ENCODE measurements at regions not wholly inside any gene's neighbourhood (a gene's known extent, or its start where the extent isn't known, plus 50 kb on each side); places are given as distances from the start of the nearest gene placed in this dataset.
"Not testable (repeated sequence)": the region's sequence is repeated elsewhere in the genome, so short reads cannot be mapped to it uniquely, and the experiment has no call there.

DNA sequence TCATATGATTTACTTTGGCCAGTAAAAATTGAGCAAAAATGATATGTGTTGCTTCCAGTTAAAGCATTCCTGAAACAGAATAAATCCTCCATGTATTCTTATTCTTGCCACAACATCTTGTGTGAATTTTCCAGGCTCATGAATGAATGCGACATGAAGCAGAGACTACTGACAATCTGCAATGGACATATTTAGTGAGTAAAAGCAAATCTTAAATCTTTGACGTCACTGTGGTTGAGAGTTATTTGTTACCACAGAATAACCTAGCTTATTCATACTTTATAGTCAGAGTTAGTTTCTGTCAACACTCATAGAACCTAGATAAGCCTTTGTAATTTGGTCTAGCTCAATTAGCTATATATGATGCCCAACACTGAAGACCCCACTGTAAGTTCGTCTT is 1443.1 kb downstream of the PCDH9 start:
- TF ChIP-seq, protein P1, sequence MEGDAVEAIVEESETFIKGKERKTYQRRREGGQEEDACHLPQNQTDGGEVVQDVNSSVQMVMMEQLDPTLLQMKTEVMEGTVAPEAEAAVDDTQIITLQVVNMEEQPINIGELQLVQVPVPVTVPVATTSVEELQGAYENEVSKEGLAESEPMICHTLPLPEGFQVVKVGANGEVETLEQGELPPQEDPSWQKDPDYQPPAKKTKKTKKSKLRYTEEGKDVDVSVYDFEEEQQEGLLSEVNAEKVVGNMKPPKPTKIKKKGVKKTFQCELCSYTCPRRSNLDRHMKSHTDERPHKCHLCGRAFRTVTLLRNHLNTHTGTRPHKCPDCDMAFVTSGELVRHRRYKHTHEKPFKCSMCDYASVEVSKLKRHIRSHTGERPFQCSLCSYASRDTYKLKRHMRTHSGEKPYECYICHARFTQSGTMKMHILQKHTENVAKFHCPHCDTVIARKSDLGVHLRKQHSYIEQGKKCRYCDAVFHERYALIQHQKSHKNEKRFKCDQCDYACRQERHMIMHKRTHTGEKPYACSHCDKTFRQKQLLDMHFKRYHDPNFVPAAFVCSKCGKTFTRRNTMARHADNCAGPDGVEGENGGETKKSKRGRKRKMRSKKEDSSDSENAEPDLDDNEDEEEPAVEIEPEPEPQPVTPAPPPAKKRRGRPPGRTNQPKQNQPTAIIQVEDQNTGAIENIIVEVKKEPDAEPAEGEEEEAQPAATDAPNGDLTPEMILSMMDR (conservative IDR thresholded peaks at IDR 0.05; ENCODE audit: control insufficient read depth, insufficient read depth, low read depth, low read length) = no peak
- H3K4me3 ChIP-seq (ENCODE audit: control insufficient read depth, low read depth, low read length) = no peak overlapping the region
- DNase-seq (ENCODE audit: low read depth) = peak; percentile 49

DNA sequence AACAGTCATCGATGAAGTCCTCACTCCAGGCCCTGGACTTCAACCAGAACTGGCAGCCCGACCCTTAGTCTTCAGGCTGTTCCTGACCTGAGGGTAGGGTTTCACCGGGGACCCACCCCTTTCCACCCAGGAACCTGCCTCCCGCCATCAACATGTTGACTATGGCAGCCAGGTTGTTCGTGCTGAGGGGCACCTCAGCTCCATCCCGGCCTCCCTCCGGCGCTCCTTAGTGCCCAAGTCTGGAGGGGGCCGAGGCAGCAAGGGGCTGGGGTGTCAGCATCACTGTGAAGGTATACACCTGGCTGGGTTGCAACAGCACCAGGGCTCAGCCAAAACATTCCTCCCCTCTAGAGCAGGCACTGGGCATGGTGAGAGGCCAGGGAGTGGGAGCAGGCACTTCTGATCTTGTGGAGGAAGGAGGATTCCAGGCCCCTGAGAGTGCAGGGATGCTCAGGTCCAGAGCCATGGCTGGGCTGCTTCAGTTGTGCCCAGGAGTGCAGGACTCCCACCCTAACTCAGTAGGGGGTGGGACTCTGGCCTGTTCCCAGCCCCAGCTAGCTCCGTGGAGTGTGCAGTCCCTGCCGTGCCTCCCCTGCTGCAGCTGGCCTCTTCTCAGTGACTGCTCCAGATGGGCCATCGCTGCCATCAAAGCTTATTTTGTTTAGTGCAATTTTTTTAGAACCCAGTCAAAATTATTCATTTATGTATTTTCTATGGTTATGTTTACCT is 1445.9 kb downstream of the PCDH9 start:
- no peak for DNase-seq (ENCODE audit: low read depth)
- TF ChIP-seq, protein P1 (conservative IDR thresholded peaks at IDR 0.05; ENCODE audit: control insufficient read depth, insufficient read depth, low read depth, low read length) = no peak
- no peak overlapping the region for H3K4me3 ChIP-seq (ENCODE audit: control insufficient read depth, low read depth, low read length)

DNA sequence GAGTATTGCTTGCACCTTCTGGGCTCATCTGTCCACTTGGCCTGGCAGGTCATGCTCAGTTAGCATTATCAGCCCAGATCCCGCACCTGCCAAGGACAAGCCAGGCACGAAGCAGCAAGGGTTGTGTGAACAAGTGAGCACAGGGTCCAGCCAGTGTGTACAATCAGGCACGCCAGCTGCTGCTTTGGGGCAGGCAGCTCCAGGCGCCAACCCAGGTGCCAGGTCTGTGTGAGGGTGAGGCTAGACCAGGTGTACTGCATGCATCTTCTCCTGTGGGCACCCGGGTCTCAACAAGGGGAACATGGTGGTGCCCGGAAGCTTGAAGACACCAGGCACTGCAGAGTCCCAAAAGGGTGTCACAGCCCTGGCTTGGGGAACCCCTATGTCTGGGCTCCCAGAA is 1446.8 kb downstream of the PCDH9 start:
- TF ChIP-seq, protein P1 (conservative IDR thresholded peaks at IDR 0.05; ENCODE audit: control insufficient read depth, insufficient read depth, low read depth, low read length) = no peak
- DNase-seq (ENCODE audit: low read depth) = no peak

DNA sequence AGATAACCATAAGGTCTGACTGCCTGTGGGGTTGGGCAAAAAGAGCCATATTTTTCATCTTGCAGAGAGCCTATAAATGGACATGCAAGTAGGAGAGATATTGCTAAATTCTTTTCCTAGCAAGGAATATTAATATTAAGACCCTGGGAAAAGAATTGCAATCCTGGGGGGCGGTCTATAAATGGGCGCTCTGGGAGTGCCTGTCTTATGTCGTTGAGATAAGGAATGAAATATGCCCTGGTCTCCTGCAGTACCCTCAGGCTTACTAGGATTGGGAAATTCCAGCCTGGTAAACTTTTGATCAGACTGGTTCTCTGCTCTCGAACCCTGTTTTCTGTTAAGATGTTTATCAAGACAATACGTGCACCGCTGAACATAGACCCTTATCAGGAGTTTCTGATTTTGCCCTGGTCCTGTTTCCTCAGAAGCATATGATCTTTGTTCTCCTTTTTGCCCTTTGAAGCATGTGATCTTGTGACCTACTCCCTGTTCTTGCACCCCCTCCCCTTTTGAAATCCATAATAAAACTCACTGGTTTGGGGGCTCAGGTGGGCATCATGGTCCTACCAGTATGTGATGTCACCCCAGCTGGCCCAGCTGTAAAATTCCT is 1458.3 kb downstream of the PCDH9 start:
- not testable (repeated sequence) for H3K4me3 ChIP-seq (ENCODE audit: control insufficient read depth, low read depth, low read length); DNase-seq (ENCODE audit: low read depth)

More for the DNA sequence above, 1446.8 kb downstream of the PCDH9 start:
- H3K4me3 ChIP-seq (ENCODE audit: control insufficient read depth, low read depth, low read length) = no peak overlapping the region

DNA sequence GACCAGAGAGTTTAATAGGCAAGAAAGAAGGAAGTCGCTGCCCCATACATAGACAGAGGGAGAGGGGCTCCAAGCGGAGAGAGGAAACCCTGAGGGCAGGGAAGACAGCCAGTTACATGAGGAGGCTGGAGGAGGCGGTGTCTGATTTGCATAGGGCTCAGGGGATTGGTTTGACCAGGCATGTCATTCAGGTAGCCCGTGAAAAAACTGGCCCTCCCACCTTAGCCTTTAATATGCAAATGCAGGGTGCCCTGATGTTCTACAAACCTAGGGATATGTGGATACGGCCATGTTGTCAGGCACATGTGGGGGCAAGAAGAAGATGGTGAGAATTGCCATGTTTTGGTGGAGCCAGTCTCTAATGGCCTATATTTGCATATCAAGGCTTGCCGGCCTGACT is 1461.6 kb downstream of the PCDH9 start:
- no peak overlapping the region for H3K4me3 ChIP-seq (ENCODE audit: control insufficient read depth, low read depth, low read length)
- no peak for DNase-seq (ENCODE audit: low read depth)
- TF ChIP-seq, protein P1 (conservative IDR thresholded peaks at IDR 0.05; ENCODE audit: control insufficient read depth, insufficient read depth, low read depth, low read length) = no peak

DNA sequence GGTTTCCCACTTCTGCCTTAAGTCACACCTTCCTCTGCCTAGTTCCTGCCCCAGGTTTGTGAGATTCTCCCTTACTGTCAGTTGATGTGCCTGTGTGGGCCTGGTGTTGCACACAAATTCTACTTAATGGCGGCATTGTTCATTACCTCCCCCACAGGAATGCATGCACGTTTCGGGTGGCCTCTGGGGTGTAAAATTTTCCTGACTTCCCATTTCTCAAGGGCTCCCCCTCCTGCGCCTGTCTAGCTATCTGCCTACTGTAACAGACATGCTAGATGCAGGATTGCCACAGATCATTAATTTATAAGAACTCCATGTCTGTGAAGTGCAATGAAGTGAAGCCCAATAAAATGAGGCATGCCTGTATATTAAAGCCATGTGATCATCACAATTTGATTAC is 1466.3 kb downstream of the PCDH9 start:
- TF ChIP-seq, protein P1 (conservative IDR thresholded peaks at IDR 0.05; ENCODE audit: control insufficient read depth, insufficient read depth, low read depth, low read length) = no peak
- DNase-seq (ENCODE audit: low read depth) = no peak

DNA sequence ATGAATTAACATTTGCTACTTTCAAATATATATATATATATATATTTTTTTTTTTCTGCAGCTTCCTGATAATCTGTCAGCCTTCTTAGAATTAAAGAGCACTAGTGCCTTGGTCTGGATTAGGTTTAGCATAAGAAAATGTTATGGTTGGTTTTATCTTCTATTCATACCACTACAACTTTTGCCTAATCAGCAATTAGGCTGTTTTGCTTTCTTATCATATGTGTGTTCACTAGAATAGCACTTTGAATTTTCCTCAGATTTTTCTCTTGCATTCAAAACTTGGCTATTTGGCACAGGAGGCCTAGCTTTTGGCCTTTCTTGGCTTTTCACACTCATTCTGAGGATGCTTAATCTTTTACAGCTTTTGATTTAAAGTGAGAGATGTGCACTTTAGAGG is 1468.1 kb downstream of the PCDH9 start:
- no peak for DNase-seq (ENCODE audit: low read depth)
- TF ChIP-seq, protein P1 (conservative IDR thresholded peaks at IDR 0.05; ENCODE audit: control insufficient read depth, insufficient read depth, low read depth, low read length) = no peak
- no peak overlapping the region for H3K4me3 ChIP-seq (ENCODE audit: control insufficient read depth, low read depth, low read length)

More for the DNA sequence above, 1466.3 kb downstream of the PCDH9 start:
- no peak overlapping the region for H3K4me3 ChIP-seq (ENCODE audit: control insufficient read depth, low read depth, low read length)

All from fibroblast of mammary gland (primary cell).